Hematopoietic multipotent progenitor cell treated with erythropoietin and hydrocortisone succinate and interleukin-3 and kit ligand, for 15 days (in vitro differentiated cells): ENCODE measurements at regions not wholly inside any gene's neighbourhood (a gene's known extent, or its start where the extent isn't known, plus 50 kb on each side); places are given as distances from the start of the nearest gene placed in this dataset.

Experiments used
- DNase-seq: peaks from one replicate; pipeline ENCODE4 v3.0.0-alpha.2; 2015; ENCODE audit warnings: low spot score

DNA sequence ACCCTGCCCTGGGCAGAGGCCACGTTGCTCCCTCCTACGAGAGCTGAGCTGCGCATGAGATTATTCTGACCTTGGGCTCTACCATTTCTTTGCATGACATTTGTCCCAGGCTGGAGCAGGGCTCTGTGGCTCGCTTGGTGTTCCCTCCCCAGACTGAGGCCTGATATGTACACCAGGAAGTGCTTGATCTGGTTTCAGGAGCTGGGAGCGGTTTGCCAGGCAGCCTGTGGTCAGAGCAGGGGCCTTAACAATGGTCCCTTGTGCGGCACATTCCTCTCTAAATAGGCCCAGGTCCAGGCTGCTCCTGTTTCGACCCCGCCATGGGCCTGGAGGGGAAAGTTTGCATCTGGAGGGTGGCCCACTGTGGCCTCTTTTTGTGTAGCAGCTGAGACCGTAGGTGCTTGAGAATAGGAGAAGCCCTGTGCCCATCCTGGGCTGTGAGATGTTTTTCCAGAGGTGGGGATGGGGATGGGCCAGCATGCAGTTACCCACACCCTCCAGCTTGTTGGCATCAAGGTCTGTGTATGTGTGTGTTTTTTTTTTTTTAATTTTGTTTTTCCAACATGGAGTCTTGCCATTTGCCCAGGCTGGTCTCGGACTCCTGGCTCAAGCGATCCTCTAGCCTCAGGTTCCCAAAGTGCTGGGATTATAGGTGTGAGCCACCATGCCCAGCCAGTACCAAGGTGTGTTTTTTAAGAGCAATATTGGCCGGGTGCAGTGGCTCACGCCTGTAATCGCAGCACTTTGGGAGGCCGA is 253.9 kb downstream of the SEC14L1 start:
- DNase-seq = no peak

DNA sequence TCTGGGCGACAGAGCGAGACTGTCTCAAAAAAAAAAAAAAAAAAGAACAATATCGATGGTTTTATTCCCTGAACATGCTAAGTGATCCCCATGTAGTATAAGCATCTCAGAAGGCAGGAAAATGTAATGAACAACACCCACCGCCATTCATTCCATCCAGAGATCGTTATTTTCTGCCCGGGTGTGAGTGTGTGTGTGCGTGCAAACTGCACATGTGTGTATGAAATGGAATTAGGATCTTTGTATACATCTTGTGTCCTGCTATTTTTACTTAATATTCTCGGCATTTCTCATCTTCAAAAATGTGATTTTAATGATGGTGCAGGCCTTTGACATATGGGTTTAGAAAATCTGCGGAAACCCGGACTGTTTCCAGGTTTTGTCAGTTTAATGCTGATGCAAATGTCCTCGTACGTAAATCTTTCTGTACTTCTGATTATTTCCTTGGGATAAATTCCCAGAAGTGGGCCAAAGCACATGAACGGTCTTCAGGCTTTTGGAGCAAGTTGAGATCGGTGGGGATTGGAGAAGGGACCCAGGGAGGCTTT is 254.8 kb downstream of the SEC14L1 start:
- DNase-seq = no peak

DNA sequence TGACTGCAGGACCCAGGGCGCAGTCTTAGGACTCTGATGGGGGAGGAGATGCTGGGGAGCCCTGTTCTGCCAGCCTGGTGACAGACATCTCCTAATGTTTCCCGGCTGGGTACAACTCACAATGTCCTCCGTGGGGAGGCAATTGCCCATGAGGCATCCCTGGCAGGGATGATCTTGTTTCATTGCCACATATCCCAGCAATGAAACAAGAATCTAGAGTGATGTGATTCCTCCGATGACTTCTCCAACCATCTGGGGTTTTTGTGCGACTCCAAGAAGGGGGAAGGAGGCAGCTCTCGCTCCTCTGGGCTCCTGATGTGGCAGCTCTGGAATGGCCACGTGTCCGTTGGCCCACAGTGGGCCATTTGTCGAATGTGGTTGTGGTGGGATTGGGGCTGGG is 255.8 kb downstream of the SEC14L1 start:
- no peak for DNase-seq

DNA sequence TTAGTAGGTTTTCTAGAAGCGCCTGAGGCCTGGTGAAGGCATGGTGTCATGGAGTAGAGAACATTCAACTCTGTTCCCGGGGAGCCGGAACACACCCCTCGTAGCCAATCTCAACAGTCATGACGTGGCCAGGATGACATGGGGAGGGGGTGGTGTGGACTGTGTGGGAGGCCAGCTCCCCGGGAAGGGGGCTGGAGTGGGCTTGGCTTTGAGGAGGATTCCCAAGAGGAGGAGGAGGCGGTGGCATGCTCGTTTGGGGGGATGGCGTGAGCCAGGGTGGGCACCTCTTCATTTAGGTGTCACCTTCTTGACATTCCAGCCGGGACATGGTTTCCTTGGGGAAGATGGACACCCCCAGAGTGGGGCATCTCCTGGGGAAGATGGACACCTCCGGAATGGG is 257.5 kb downstream of the SEC14L1 start:
- DNase-seq = no peak

GRCh38 chr17:77399319-77399957 is 258.7 kb downstream of the SEC14L1 start:
- no peak for DNase-seq

GRCh38 chr17:77400445-77400870 is 259.7 kb downstream of the SEC14L1 start:
- peak; percentile 7 for DNase-seq

DNA sequence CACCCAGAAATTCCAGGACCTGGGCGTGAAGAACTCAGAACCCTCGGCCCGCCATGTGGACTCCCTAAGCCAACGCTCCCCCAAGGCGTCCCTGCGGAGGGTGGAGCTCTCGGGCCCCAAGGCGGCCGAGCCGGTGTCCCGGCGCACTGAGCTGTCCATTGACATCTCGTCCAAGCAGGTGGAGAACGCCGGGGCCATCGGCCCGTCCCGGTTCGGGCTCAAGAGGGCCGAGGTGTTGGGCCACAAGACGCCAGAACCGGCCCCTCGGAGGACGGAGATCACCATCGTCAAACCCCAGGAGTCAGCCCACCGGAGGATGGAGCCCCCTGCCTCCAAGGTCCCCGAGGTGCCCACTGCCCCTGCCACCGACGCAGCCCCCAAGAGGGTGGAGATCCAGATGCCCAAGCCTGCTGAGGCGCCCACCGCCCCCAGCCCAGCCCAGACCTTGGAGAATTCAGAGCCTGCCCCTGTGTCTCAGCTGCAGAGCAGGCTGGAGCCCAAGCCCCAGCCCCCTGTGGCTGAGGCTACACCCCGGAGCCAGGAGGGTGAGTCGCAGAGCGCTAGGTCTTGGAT is 261.5 kb downstream of the SEC14L1 start:
- no peak for DNase-seq

- DNase-seq = no peak
Measured at GRCh38 chr17:77403854-77404253, 263.1 kb downstream of the SEC14L1 start.

DNA sequence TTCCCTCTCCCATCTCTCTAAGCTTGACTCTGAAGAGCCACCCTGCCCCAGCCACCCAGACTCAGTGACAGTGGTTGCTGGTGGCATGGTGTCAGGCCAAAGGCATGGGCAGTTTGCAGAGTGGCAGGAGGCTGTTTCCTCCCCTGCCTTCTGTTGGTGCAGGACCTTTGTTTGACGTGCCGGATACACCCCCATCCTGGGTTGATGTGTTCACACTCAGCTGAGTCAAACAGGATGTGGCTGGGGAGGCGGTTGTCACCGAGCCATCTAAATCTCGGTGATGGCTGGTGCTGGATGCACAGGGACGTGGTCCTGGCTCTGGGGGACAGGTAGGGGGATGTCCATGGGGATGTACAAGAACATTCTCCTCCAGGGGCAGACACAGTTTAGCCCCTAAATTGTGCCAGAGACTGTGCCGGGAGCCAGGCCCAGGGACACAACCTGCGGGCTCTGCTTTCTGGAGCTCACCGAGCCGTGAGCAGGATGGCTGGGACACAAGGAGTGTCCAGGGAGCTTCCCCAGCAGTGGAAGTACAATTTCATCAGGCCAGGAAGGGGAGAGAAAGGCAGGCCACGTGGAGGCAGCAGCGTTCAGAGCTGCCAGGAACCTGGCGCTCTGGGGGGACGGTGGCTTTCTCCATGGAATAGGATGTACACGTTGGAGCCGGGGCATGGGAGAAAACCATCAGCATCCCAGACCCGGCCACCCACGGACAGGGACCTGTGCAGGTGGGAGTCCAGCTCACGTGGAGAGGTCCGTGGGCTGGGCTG is 264.2 kb downstream of the SEC14L1 start:
- no peak for DNase-seq

GRCh38 chr17:77405867-77406732 is 265.3 kb downstream of the SEC14L1 start:
- DNase-seq = no peak

DNA sequence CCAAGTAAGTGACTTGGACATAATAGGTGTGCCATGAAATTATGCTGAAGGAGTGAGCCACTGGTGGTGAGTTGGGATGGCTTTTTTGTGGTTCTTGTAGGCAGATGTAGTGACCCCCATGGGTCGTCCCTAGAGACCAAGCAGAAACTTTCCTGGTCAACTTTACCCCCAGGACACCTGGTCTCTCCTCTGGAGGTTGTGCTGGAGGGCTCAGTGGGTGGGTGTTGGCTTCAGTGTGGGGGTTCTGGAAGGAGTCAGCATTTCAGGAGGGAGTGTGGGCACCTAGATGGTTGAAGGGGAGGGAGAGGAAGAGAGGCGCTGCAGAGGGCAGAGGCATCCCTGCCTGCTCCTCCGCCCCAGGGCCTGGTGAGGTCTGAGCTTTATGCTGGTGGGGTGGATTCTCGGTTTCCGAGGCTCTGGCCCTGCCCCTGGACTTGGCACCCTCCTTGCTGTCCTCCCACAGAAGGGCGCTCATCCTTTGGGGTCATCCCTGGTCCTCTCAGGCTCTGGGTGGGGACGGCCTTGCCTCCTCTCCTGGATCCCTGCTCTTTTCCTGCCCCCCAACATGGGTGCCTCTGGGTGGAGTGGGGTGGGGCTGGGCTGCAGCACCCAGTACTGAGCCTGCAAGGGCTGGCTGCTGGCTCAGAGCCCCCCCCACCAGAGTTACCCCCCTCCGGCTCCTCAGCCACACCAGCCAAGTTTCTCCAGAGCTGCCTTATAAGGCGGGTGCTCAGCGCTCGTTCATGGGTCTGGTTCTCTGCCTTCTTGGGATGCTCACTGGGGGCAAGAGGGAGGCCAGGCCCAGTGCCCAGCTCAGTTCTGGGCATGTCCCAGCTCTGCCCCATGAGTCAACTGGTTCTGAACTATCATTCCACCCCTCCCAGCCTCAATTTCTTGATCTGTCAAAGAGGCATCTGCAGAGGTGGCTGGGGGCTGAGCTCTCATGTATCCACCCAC is 266.8 kb downstream of the SEC14L1 start:
- DNase-seq = no peak

GRCh38 chr17:77408284-77408683 is 267.5 kb downstream of the SEC14L1 start:
- DNase-seq = no peak

- no peak for DNase-seq
Measured at GRCh38 chr17:77409282-77410161, 268.8 kb downstream of the SEC14L1 start.

DNA sequence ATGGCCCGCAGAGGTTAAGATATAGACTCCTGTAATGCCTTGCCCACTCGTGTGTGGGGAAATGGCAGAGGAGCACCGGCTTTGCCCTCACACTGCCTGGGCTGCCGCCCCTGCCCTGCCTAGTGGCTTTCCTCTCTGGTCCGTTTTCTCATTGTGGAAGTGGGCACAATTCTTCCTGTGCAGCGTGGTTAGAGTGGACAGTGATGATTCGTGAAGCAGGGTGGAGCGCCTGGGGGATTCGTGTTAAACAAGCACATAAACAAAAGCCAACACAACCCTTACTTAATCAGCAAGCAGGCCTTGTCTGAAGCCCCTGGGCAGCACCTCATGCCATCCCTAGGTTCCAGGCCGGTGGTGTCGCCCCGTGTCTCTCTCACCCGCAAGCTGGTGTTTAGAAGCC is 269.7 kb downstream of the SEC14L1 start:
- no peak for DNase-seq

DNA sequence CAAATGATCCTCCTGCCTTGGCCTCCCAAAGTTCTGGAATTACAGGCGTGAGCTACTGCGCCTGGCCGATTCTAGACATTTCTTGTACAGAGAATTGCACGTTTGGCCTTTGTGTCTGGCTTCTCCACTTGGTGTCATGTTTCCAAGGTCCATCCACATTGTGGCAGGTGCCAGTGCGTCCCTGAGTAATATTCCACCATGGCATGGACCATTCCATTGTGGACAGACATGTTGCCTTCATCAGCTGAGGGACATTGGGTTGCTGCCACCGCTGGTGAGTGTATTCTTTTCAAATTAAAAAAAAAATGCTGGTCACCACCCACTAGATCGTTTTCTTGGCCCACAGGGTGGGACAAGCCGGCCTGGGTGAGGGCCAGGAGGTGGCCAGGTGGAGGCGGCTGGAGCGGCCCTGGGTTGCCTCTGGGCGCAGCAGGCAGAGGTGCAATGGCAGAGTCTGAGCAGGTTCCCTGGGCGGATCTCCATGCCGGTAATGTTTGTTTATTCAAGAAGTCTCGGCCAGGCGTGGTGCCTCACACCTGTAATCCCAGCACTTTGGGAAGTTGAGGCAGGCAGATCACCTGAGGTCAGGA is 274.1 kb downstream of the SEC14L1 start:
- DNase-seq = no peak

- DNase-seq = no peak
Measured at GRCh38 chr17:77416105-77416713, 275.4 kb downstream of the SEC14L1 start.

DNA sequence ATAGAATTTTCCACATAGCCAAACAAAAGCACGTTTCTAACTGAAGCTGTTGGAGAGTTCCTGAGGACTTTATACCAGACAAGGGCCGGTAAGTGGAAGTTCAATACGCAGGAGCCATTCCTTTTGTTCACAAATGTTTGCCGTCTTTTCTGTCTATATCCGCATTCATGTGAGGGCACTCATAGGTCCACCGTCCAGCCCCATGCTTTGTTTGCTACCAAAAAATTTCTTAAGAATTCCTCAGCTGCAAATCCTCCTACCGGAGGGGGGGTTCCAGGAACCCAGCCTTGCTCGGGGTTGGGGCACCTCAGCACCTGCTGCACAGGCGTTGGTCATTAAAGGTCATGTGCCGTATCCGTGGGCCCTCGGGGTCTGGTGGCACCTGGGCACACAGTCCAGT is 276.8 kb downstream of the SEC14L1 start:
- DNase-seq = no peak

GRCh38 chr17:77418609-77419008 is 277.8 kb downstream of the SEC14L1 start:
- no peak for DNase-seq
